CD14-positive monocyte (primary cell): ENCODE measurements at regions not wholly inside any gene's neighbourhood (a gene's known extent, or its start where the extent isn't known, plus 50 kb on each side); places are given as distances from the start of the nearest gene placed in this dataset.

Source experiments
- DNase-seq, 3 donors: peaks; one replicate each; pipeline ENCODE4 v3.0.0-alpha.2; 2011 to 2022
- H2AFZ ChIP-seq: 2 replicates; pipeline ENCODE4 v1.6.0; 2012; ENCODE audit warnings: mild to moderate bottlenecking, low read depth, low read length, inconsistent platforms; ENCODE audit not compliant: insufficient read depth, poor library complexity, severe bottlenecking
- H3K27ac ChIP-seq, 2 donors: 1 replicate in 1 of 2; 2 replicates in 1 of 2; pipeline ENCODE4 v1.5.1; 2012 to 2013; ENCODE audit warnings: low read length in 2 of 2, control low read depth in 1 of 2, inconsistent platforms in 1 of 2, low read depth in 1 of 2, mild to moderate bottlenecking in 1 of 2
- H3K27me3 ChIP-seq, 2 donors: one replicate each; pipeline versions ENCODE4 v1.6.0 to v1.6.1; 2011 to 2013; ENCODE audit warnings: low read length in 2 of 2; ENCODE audit not compliant: control insufficient read depth in 2 of 2, insufficient read depth in 2 of 2
- H3K36me3 ChIP-seq, 2 donors: replicated peaks in 1 of 2; 1 replicate in 1 of 2; 2 replicates in 1 of 2; pipeline versions ENCODE4 v1.5.1 to v1.6.1; 2012 to 2013; ENCODE audit warnings: low read length in 2 of 2, control low read depth in 1 of 2, inconsistent platforms in 1 of 2, mild to moderate bottlenecking in 1 of 2; ENCODE audit not compliant: insufficient read depth in 2 of 2, control insufficient read depth in 1 of 2
- H3K4me1 ChIP-seq, 2 donors: 1 replicate in 1 of 2; 2 replicates in 1 of 2; pipeline versions ENCODE4 v1.5.1 to v1.6.1; 2012 to 2013; ENCODE audit warnings: low read length in 2 of 2, control low read depth in 1 of 2, inconsistent platforms in 1 of 2, mild to moderate bottlenecking in 1 of 2, moderate library complexity in 1 of 2; ENCODE audit not compliant: insufficient read depth in 2 of 2, control insufficient read depth in 1 of 2
- H3K4me2 ChIP-seq: replicated peaks from 2 replicates; pipeline ENCODE3; 2012; ENCODE audit warnings: low read length, moderate library complexity, mild to moderate bottlenecking; ENCODE audit not compliant: poor library complexity, severe bottlenecking; ENCODE audit errors: extremely low read depth
- H3K4me3 ChIP-seq, 3 experiments: fragments of 200-600 bp in 1 of 3; sonication (generic) in 1 of 3; replicated peaks in 1 of 3; 1 replicate in 2 of 3; 2 replicates in 1 of 3; pipeline ENCODE4 v1.5.1; 2011 to 2013; ENCODE audit warnings: low read length in 3 of 3, mild to moderate bottlenecking in 3 of 3, control low read depth in 2 of 3, low read depth in 2 of 3, inconsistent platforms in 1 of 3, moderate library complexity in 1 of 3
- H3K79me2 ChIP-seq: 2 replicates; pipeline ENCODE4 v1.6.0; 2012; ENCODE audit warnings: mild to moderate bottlenecking, control low read depth, inconsistent platforms, low read length, moderate library complexity; ENCODE audit not compliant: insufficient read depth
- H3K9ac ChIP-seq: 2 replicates; pipeline ENCODE4 v1.6.0; 2017; ENCODE audit warnings: low read length, mild to moderate bottlenecking; ENCODE audit not compliant: insufficient read depth, poor library complexity, severe bottlenecking
- H3K9me3 ChIP-seq, 2 donors: replicated peaks in 1 of 2; 1 replicate in 1 of 2; 2 replicates in 1 of 2; pipeline versions ENCODE4 v1.5.1 to v1.6.1; 2012 to 2013; ENCODE audit warnings: low read length in 2 of 2, control low read depth in 1 of 2; ENCODE audit not compliant: control insufficient read depth in 1 of 2, insufficient read depth in 1 of 2
- H4K20me1 ChIP-seq: 2 replicates; pipeline ENCODE4 v1.6.0; 2012; ENCODE audit warnings: mild to moderate bottlenecking, low read length, control low read depth, moderate library complexity; ENCODE audit not compliant: insufficient read depth
- H3K27ac Mint-ChIP-seq, 7 donors: one replicate each; pipeline ENCODE4 v1.8.0; 2020; ENCODE audit warnings: mild to moderate bottlenecking in 7 of 7, mixed read lengths in 7 of 7, moderate library complexity in 6 of 7, inconsistent platforms in 2 of 7
- H3K27me3 Mint-ChIP-seq, 3 donors: one replicate each; pipeline ENCODE4 v1.8.0; 2021 to 2022; ENCODE audit warnings: low read depth in 3 of 3, mild to moderate bottlenecking in 3 of 3, mixed read lengths in 3 of 3, moderate library complexity in 3 of 3, inconsistent platforms in 1 of 3
- H3K36me3 Mint-ChIP-seq, 2 donors: one replicate each; pipeline ENCODE4 v1.8.0; 2020; ENCODE audit warnings: mixed read lengths in 2 of 2, inconsistent platforms in 1 of 2, mild to moderate bottlenecking in 1 of 2
- H3K4me1 Mint-ChIP-seq: one replicate; pipeline ENCODE4 v1.8.0; 2020; ENCODE audit warnings: mild to moderate bottlenecking, mixed read lengths
- H3K4me3 Mint-ChIP-seq, 2 donors: one replicate each; pipeline ENCODE4 v1.8.0; 2020; ENCODE audit warnings: mild to moderate bottlenecking in 2 of 2, mixed read lengths in 2 of 2, moderate library complexity in 1 of 2
- H3K9me3 Mint-ChIP-seq, 7 donors: one replicate each; pipeline ENCODE4 v1.8.0; 2020 to 2022; ENCODE audit warnings: mixed read lengths in 7 of 7, mild to moderate bottlenecking in 6 of 7, moderate library complexity in 6 of 7, inconsistent platforms in 2 of 7
- CTCF ChIP-seq: fragments of 200-600 bp; IDR thresholded peaks from one replicate; pipeline ENCODE4 v1.8.0; 2022; ENCODE audit warnings: antibody characterized with exemption, mild to moderate bottlenecking
- WGBS: methylation state at CpG from one replicate; pipeline ENCODE4 v1.1.5; 2013; ENCODE audit warnings: missing lambda C conversion rate; ENCODE audit not compliant: insufficient coverage; 5-methylcytosine and 5-hydroxymethylcytosine counted together
- intact Hi-C, 2 donors: fragments of 100-400 bp; cut with micrococcal nuclease; formaldehyde crosslinking; loops; one replicate each; pipeline versions ENCODE4 v1.15.0 to v1.15.1; 2023

GRCh38 chr20:62567246-62568044, 74.9 kb upstream of the SLCO4A1 start:
- no peak for TF ChIP-seq CTCF
- 97% methylated on average over 25 of the region's 25 CpGs for WGBS
- peaks cover 0 to 8% of the 10 kb centered on the region in 2 donors for H3K9me3 ChIP-seq
- H2AFZ ChIP-seq, result no peak overlapping the region
- H3K27me3 ChIP-seq, result peaks cover 0 to 3% of the 10 kb centered on the region in 2 donors
- no peaks in the 10 kb centered on the region for H3K4me1 ChIP-seq
- Mint-ChIP-seq H3K9me3 (peaks cover 3 to 9% (median 5%) of the 10 kb centered on the region in 7 donors), H3K4me3 (no peak overlapping the region), H3K4me1 (no peaks in the 10 kb centered on the region), H3K27me3 (peaks cover 2 to 26% (median 9%) of the 10 kb centered on the region in 3 donors), H3K27ac (no peak overlapping the region), H3K36me3 (no peaks in the 10 kb centered on the region)
- H3K4me3 ChIP-seq, result no peak overlapping the region
- H3K79me2 ChIP-seq, result no peaks in the 10 kb centered on the region
- H4K20me1 ChIP-seq, result no peaks in the 10 kb centered on the region
- H3K4me2 ChIP-seq, result no peak overlapping the region
- DNase-seq, result no peak
- intact Hi-C loops, result no loop called here
- H3K36me3 ChIP-seq, result no peaks in the 10 kb centered on the region
- no peak overlapping the region for H3K27ac ChIP-seq
- no peak overlapping the region for H3K9ac ChIP-seq

- intact Hi-C loops, result no loop called here
- peaks cover 3 to 12% (median 5%) of the 10 kb centered on the region in 7 donors for H3K9me3 Mint-ChIP-seq
- H3K4me1 ChIP-seq, result no peaks in the 10 kb centered on the region
These were observed 74.3 kb upstream of the SLCO4A1 start for GRCh38 chr20:62568045-62568389.

More at GRCh38 chr20:62568045-62568389, 74.3 kb upstream of the SLCO4A1 start:
- Histone ChIP-seq H3K4me2 (no peak overlapping the region), H3K79me2 (no peaks in the 10 kb centered on the region), H3K27me3 (no peaks in the 10 kb centered on the region), H3K9me3 (peaks cover 0 to 8% of the 10 kb centered on the region in 2 donors), H3K4me3 (no peak overlapping the region), H2AFZ (no peak overlapping the region), H3K27ac (no peak overlapping the region), H3K9ac (no peak overlapping the region), H3K36me3 (no peaks in the 10 kb centered on the region), H4K20me1 (no peaks in the 10 kb centered on the region)
- H3K27me3 Mint-ChIP-seq, result peaks cover 2 to 25% (median 12%) of the 10 kb centered on the region in 3 donors
- no peak overlapping the region for H3K4me3 Mint-ChIP-seq
- 98% methylated on average over 8 of the region's 8 CpGs for WGBS
- no peak for DNase-seq
- H3K36me3 Mint-ChIP-seq, result no peaks in the 10 kb centered on the region
- H3K4me1 Mint-ChIP-seq, result no peaks in the 10 kb centered on the region
- no peak for TF ChIP-seq CTCF
- H3K27ac Mint-ChIP-seq, result no peak overlapping the region
